HG03439 (cell line): ENCODE measurements at regions not wholly inside any gene's neighbourhood (a gene's known extent, or its start where the extent isn't known, plus 50 kb on each side); places are given as distances from the start of the nearest gene placed in this dataset.
A peak's percentile ranks its signal among the peaks of the same experiment; 100 is the strongest.

ENCODE experiments used
- ATAC-seq: cut with Tn5 transposase; IDR thresholded peaks from one replicate; pipeline ENCODE4 v1.9.1; 2021; ENCODE audit warnings: mild to moderate bottlenecking, moderate library complexity; ENCODE audit not compliant: unreplicated experiment

DNA sequence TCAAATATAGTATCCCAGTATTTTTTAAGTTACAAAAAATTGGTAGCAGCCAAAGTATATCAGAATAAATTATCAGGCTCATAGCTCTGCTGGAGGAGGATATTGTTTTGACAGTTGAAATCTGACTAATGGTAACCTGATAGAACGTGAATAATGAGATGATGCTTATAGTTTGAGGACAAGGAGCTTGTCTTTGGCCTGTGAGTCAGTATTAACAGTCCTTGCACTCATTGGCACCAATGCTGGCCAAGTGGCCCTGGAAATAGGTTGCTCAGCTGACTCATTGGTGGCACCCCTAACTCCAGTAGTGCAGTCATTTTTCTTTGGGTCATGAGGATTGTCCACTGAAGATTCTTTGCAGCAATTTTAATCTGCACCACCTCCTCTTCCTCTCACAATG is 203.3 kb upstream of the JADE1 start:
- ATAC-seq: no peak

DNA sequence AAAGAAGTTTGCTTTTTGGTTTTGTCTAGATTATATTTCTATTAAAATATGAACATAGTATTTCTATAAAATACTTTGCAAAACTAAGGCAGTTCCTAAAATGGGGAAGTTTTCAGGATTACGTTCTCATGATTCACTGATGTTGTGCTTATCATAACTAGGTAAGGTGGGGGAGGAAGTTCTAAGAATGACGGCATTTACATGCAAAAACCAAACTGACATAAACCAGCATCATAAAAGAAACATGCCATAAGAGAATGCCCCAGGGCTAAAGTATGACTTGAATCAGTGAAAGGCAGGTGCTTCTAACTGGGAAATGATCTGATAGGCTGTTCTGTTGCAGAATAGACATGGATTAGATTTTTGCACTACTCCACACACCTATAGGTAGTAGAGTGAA is 204.7 kb upstream of the JADE1 start:
- no peak for ATAC-seq

DNA sequence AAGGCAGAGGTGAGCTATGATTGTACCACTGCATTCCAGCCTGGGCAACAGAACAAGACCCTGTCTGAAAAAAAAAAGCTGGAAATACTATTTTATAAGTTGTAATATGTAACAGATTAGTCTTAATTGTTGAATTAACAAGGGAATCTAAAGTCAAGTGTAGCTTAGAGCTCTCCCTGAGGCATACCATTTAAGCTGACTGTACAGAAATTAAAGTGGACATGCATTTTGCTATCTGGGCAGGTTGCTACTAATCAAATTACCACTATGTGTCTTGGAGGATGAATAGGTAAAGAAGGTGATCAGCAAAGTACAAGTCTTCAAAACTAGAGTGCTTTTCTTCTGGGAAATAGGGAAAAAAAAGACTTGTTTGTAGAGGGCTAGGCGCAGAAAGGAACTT is 205.3 kb upstream of the JADE1 start:
- ATAC-seq: no peak

- ATAC-seq: no peak
These were observed 206.4 kb upstream of the JADE1 start for GRCh38 chr4:128603081-128603480.

DNA sequence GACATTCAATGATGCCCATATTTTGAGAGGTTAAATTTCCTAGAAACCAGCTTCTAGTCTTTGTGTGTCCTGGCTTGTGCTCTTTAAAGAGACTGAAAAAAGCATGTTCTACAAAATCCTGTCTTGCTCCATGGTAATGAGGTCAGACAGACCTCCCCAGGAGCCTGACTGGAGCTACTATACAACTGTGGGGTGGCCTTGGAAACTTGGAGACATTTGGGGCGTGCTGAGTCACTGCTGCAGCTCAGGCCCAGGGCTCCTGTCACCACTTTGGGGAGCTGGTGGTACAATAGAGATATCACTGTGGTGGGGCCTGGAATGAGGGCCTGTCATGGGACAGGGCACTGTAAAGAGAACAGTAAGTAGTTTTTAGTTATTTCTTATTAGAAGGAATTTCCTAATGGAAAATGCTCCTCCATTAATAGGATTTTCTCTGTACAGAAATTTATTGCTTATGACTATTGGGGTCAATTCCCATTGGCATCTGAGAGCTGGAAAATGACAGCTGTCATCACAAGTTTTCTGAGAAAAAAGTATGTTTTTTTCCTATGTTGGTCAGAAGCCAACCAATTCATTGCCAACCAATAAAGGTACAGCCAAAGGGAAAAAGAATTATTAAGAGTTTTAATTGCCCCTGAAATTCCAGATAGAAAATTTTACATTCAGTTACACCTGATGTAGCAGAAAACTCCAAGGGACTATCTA is 207.4 kb upstream of the JADE1 start:
- ATAC-seq: no peak

GRCh38 chr4:128600996-128601871 is 208.3 kb upstream of the JADE1 start:
- ATAC-seq: no peak

DNA sequence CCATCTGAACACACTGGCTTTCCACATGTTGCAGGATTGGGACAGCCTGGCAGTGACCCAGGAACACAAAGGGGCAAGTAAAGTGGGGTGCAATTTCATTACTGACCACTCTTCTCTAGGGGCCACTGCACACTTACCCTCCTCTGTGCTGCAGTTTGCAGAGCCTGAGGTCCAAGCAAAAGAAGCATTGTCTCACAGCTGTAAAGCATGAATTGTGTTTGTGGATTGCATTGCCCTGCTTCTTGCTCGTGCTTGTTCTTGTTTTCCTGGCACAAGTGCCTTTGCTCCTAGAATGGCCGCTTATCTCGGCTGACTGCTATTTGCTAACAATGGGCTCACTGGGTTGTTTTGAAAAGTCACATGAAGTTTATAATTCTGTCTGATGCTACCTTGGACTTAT is 209.1 kb upstream of the JADE1 start:
- no peak for ATAC-seq

- ATAC-seq: no peak
These were observed 212.0 kb upstream of the JADE1 start for GRCh38 chr4:128597500-128597899.

DNA sequence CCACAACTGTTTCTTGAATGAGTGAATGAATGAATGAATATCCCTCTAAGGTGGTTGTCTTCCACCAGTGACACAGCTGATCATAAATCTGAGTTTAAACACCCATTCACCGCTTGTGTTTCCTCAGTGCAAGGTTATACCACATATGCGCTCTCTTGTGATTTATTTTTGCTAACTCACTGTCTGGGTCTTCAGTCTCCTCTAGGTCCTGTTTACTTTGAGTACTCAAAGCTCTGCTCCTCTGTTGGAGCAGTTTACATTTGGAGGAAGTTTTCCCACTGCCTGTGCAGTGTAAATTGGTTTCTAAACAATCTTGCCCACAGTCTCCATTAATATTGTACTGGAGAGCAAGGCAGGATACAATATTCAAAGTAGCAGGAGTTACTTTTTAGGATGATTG is 212.6 kb upstream of the JADE1 start:
- no peak for ATAC-seq

DNA sequence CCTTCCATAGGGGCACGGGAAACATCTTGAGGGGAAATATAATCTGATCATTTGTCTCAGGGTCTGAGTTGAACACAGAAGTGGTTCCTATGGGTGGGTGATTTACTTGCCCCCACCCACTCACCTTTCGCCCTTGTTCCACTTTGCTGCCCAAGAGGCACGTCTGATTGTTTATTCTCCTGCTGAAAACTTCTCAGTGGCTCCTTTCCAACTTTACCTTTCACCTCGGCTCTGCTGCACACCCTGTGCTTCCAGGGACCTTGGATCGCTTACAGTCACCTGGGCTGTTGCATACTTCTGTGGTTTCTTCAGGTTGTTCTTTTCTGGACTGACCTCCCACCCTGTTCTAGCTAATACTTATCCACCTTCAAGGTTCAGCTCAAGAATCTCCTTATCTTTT is 213.4 kb upstream of the JADE1 start:
- no peak for ATAC-seq

DNA sequence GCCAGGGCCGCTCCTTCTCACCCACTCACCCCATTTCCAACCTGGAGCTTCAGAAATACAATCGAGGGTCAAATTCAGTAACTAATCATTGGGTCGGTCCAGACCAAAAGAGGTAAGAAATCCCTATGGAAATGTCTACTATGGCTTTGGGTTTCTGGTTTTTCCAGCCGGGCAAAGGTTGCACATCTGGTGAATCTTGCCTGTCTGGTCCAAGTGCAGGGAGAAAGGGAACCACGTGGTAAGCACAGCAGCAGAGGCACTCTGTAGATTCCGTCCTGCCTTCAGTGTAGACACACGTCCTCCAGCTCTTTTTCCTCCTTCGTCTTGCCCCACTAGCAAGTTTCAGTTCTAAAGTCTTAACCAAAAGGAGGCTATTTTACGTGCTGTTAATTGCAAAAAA is 218.0 kb upstream of the JADE1 start:
- ATAC-seq: no peak

DNA sequence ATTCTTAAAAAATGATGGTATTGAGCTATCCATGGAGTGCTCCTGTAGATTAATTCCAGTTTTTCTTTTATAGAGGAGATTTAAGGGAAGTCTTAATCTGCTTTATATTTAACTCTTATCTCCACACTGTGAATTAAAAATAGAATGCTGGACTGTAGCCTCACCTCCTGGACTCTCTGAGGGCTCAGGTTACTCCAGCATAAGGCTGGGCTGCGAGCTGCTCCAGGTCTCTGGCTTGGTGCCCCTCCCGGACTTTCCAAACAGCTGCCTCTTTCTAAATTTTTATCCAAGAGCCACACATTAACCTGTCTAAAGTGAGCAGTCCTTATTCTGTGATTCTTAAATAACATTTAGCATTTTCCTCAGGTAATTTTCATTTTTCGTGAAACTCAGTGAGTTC is 218.7 kb upstream of the JADE1 start:
- ATAC-seq: no peak

- no peak for ATAC-seq
These were observed 219.3 kb upstream of the JADE1 start for GRCh38 chr4:128590034-128590740.

DNA sequence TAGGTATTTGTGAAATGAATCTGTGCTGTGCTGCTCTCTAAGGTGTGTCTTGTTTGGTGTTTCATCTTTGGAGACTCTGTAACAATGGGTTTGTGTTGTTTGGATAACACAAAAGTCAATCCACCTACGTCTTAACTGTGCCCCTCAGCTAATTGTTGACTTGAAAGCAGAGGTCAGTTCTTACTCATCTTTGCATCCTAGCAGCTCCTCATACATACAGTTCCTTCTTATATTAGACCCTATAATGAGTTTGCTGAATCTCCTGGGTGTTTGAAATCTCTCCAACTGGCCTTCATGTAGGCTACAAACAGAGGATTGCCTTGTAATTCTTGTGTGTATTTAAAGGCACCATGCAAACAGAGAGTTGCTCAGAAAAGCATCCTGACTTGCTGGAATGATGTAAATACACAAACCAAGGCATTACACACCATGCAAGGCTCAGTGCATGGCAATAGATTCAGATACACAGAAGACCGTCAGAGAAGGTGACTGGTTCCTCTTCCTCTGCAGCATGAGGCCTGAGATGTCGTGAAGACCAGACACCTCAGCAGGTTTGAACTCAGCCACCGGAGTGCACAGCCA is 220.0 kb upstream of the JADE1 start:
- ATAC-seq: no peak

DNA sequence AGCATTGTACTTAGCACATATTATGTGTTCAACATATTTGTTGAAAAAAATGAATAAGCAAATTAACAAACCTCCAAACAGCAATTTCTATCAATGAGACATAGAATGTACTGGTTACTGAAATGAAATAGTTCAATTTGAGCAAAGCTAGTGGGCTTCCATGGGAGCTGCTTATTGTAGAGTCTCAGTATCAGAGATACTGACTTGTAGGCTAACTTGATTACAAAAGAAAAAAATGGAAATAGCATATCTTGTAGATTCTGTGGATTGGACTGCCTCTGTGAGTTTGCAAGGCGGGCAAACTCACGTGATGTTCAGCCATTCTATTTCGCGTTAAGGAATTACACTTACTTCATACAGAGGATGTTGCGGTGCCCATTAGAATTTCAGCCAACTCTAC is 222.1 kb upstream of the JADE1 start:
- ATAC-seq: no peak

DNA sequence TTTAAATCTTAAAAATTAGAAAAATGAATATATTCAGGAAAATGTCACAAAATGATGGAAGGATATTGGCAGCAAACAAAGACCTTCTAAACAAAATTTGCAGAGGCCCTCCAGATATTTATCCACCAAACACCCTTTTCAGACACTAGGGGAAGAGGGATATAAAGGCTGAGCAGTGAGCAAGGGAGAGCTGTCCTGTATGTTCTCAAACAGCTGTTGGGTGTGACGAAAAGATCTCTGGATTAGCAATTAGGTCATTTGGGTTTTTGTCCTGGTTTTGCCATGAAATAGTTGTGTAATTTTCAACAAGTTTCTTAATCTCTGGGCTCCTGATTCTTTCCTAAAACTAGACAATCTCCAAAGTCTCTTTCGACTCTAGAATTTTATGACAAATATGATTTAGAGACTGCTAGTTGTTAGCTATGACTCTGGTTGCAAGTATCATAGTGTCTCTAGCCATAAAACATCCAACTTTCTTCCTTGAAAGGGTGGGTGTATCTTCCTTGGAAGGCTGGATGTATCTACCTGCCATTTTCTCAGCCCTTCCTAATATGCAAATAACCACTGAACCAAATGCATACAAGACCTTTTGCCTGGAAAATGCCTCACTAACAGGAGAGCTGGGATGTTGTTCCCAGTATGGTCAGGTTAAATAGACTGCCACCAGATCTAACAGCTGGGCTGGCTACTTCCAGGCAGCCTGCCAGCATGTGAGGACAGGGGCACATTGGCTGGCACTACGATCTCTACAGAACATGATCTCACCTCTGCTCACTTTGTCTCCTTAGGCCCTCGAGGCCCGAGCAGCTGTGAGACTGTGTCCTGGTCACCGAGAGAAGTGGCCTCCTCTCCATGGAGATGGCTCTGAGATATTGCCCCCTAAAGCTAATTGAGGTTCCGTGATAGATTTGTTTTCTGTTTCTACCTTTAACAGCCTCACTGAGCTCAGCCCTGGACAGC is 225.5 kb upstream of the JADE1 start:
- no peak for ATAC-seq

DNA sequence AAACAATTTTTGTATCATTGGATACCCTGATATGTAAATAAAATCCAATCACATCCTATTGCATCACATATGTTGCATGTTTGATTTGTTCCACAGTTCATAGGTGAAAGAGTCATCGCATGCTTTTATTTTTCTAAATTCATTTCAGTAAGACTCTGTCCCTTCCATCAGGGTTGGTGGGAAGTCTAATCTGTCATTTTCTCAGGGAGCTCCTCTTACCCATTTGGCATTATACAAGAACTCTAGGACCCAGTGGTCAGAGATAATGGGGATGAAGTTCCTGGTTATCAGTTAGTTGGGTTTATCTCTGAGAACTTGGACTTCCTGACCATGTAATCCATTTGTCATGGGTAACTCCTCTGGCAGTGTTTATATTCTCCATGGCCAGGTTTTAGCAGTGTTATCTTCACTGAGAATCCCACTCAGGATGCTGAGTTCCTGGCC is 227.1 kb upstream of the JADE1 start:
- no peak for ATAC-seq

GRCh38 chr4:128579154-128579853 is 230.2 kb upstream of the JADE1 start:
- ATAC-seq: no peak

GRCh38 chr4:128574706-128575105 is 234.8 kb upstream of the JADE1 start:
- peak; percentile 78 for ATAC-seq
